ENCODE measurements at regions not wholly inside any gene's neighbourhood (a gene's known extent, or its start where the extent isn't known, plus 50 kb on each side); places are given as distances from the start of the nearest gene placed in this dataset.

DNA sequence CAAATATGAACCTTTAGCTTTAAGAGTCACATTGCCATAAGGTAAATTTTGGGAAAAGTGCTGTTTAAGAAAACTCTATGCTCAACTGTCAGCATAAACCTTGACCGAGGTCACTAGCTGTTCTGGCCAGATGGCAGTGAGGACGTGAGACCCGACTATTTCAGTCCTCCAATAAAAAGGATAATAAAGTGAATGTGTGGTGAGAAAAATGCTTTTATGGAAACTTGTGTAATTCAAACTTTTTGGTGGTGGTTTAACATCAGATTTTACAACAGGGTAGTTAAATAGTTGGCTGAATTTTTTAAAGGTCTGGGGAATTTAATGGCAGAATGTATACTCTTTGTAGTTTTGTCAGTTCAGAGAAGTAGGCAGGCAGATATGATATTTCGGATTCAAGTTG lies 391.1 kb downstream of the PMP22 start:
- DNase-seq, result no peak

DNA sequence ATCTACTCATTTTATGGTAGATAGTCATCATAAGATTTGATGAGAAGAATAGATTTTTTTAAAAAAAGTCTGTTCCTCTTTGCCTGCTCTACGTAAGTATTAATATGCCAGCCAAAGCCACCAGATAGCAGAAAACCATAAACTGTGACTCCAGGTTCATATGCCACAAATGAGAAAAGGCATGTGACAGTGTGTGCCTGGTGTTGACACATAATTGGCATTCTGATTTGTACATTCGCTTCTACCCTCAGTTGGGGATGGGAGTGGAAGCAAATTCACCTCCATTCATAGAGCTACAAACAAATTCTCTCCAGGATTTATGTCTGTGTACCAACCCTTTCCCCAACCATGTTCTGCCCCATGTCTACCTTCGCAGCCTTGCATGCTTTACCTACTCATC lies 391.6 kb downstream of the PMP22 start:
- DNase-seq, result no peak

- no peak for DNase-seq
These were observed 393.2 kb downstream of the PMP22 start for GRCh38 chr17:14871921-14872320.

DNA sequence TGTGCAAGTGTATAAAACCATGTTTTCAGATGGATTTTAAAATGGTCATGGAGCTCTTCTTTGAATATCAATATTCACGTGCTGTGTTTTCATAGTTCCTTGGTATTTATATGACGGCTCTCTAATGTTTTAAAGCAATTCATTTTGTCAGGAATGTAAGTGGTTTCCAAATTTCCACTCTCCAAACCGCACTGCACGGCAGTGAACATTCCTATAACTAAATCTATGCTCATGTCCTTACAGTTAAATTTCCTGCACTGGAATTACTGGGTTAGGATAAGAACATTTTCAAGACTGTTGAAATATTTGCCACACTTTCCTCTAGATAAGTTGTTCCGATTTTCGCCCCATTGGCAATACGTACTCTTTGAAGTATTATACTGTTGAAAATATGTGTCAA lies 398.9 kb downstream of the PMP22 start:
- no peak for DNase-seq

- no peak for DNase-seq
These were observed 401.0 kb downstream of the PMP22 start for GRCh38 chr17:14864127-14864526.

DNA sequence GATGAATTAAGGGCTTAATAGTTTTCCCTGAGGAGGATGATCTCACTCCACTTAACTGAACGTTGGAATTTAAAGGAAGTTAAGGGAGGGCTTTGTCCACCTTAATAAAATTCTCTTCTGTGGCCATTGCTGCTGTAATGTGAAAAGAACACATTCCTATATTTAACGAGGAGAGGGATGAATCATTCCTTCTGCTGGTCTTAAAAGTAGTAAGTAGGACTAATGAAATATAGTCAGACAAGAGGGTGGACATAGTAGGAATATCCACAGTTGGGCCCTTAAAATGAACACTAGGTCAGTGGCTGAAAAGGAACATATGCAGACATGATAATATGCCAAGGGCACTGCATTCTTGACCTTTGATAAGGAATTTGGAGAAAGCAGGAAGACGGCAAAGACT lies 405.6 kb downstream of the PMP22 start:
- DNase-seq, result no peak

DNA sequence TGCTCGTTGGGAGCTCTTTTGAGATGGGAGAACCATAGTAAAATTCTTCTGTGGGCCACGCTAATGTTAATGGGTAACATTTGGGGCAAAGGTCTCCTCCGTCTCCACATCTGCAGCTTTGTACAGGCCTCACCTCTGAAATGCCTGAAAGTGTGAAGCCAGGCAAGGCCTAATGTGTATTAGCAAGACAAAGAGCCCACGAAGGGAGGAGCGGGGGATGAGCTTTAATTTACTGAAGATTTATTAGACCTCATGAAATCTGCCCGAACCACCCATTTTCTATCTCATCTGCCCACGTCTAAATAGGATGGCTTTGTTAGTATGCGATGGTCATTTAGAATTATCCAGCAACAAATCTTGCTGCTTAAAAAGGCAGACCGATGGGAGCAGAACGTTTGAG lies 408.9 kb downstream of the PMP22 start:
- DNase-seq, result no peak

GRCh38 chr17:14854691-14855090 lies 410.4 kb downstream of the PMP22 start:
- DNase-seq, result no peak

- DNase-seq, result peak; percentile 42
These were observed 419.4 kb downstream of the PMP22 start for GRCh38 chr17:14845591-14846281.

- DNase-seq, result no peak
These were observed 421.9 kb downstream of the PMP22 start for GRCh38 chr17:14843086-14843795.

GRCh38 chr17:14840616-14841231 lies 424.4 kb downstream of the PMP22 start:
- DNase-seq, result no peak

GRCh38 chr17:14838567-14838966 lies 426.6 kb downstream of the PMP22 start:
- no peak for DNase-seq

- no peak for DNase-seq
These were observed 431.8 kb downstream of the PMP22 start for GRCh38 chr17:14833201-14833785.

GRCh38 chr17:14831491-14831890 lies 433.6 kb downstream of the PMP22 start:
- no peak for DNase-seq

DNA sequence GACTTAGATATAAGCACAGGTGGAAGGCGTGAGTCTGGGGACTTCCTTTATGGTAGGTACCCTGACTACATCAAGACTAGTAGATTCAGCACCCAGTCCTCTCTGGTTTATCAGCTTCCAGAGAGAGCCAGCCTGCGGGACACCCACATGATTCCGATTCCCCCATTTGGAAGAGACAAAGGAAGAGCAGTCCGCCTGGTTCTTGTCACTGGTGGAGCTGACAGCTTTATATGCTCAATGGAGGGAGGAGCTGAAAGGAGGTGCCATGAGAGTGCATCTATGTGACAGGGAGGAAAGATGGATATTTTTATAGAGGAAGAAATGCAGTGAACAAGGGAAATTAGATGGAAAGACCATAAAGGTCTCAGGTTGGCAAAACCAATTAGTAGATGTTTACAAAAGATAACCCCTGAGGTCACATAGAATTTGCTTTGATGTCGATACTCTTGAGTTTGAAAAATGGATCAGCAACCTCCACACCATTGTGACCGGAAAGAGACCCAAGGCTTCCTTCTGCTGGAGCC lies 437.7 kb downstream of the PMP22 start:
- no peak for DNase-seq

GRCh38 chr17:14826358-14826757 lies 438.8 kb downstream of the PMP22 start:
- no peak for DNase-seq

DNA sequence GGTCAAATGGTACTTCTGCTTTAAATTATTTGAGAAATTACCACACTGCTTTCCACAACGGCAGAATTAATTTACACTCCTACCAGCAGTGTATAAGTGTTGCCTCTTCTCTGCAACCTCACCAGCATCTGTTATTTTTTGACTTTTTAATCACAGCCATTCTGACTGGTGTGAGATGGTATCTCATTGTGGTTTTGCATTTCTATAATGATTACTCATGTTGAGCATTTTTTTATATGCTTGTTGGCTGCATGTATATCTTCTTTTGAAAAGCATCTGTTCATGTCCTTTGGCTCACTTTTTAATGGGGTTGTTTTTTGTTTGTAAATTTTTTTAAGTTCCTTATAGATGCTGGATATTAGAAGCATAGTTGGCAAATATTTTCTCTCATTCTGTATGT lies 446.7 kb downstream of the PMP22 start:
- no peak for DNase-seq

GRCh38 chr17:14815079-14815478 lies 450.0 kb downstream of the PMP22 start:
- no peak for DNase-seq

GRCh38 chr17:14813649-14814370 lies 451.3 kb downstream of the PMP22 start:
- DNase-seq, result no peak

- no peak for DNase-seq
These were observed 456.7 kb downstream of the PMP22 start for GRCh38 chr17:14808425-14808824.

DNA sequence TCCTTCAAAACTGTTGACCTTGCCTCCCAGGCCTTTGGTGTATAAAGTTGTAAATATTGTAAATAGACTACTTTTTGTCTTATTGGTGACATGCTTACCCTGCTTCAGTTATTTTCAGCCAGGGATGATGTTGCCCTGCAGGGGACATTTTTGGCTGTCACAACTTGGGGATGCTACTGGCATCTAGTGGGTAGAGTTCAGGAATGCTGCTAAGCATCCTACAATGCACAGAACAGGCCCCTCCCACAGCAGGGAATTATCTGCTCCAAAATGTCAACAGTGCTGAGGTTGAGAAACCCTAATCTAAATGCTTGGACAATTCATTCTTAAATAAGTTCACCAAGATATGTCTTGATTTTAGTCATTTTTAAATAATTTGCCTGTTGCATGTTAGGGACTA lies 459.8 kb downstream of the PMP22 start:
- DNase-seq, result no peak

GRCh38 chr17:14803826-14804225 lies 461.3 kb downstream of the PMP22 start:
- no peak for DNase-seq

DNA sequence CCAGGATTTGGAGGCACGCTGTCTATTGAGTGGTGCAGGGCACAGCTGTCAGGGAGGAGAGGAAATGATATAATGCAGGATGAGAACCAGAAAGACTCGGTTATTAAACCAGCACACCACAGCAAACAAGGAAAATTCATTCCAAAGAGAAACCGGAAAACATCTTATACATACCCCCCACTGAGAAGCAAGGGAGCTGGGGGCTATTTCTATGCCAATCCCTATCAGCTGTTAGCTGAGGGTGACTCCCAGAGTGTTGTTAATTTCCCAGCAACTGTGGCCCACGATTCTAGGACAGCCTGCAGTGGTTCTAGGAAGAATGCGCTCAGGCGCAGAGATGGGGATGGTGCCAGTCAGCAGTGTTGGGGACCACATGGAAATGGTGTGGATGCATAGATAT lies 467.3 kb downstream of the PMP22 start:
- DNase-seq, result no peak
